BE2C (cell line): ENCODE measurements at regions not wholly inside any gene's neighbourhood (a gene's known extent, or its start where the extent isn't known, plus 50 kb on each side); places are given as distances from the start of the nearest gene placed in this dataset.

ENCODE experiments used
- DNase-seq: peaks from one replicate; pipeline ENCODE4 v3.0.0-alpha.2; 2020
- H3K27me3 ChIP-seq: fragments of 250-450 bp; sonication (Bioruptor Pico); 2 replicates; pipeline ENCODE4 v1.5.1; 2020; ENCODE audit warnings: mild to moderate bottlenecking
- H3K36me3 ChIP-seq: fragments of 250-450 bp; sonication (Bioruptor Pico); 2 replicates; pipeline ENCODE4 v1.5.1; 2020; ENCODE audit warnings: mild to moderate bottlenecking
- H3K4me1 ChIP-seq: fragments of 250-450 bp; sonication (Bioruptor Pico); 2 replicates; pipeline ENCODE4 v1.5.1; 2020
- H3K4me3 ChIP-seq: 2 replicates; pipeline ENCODE4 v1.5.1; 2011; ENCODE audit warnings: low read depth, low read length
- H3K9me3 ChIP-seq: fragments of 250-450 bp; sonication (Bioruptor Pico); 2 replicates; pipeline ENCODE4 v1.5.1; 2020
- TF ChIP-seq, protein P1 (sequence below): IDR thresholded peaks from 2 replicates; pipeline ENCODE4 v1.5.1; 2012; ENCODE audit warnings: mild to moderate bottlenecking, low read depth, low read length

GRCh38 chr3:176766862-176767261 is 430.4 kb downstream of the TBL1XR1 start:
- Histone ChIP-seq H3K27me3 (no peaks in the 10 kb centered on the region), H3K36me3 (no peaks in the 10 kb centered on the region), H3K4me3 (no peak overlapping the region), H3K9me3 (no peaks in the 10 kb centered on the region), H3K4me1 (no peaks in the 10 kb centered on the region)
- no peak for DNase-seq
- TF ChIP-seq, protein P1, sequence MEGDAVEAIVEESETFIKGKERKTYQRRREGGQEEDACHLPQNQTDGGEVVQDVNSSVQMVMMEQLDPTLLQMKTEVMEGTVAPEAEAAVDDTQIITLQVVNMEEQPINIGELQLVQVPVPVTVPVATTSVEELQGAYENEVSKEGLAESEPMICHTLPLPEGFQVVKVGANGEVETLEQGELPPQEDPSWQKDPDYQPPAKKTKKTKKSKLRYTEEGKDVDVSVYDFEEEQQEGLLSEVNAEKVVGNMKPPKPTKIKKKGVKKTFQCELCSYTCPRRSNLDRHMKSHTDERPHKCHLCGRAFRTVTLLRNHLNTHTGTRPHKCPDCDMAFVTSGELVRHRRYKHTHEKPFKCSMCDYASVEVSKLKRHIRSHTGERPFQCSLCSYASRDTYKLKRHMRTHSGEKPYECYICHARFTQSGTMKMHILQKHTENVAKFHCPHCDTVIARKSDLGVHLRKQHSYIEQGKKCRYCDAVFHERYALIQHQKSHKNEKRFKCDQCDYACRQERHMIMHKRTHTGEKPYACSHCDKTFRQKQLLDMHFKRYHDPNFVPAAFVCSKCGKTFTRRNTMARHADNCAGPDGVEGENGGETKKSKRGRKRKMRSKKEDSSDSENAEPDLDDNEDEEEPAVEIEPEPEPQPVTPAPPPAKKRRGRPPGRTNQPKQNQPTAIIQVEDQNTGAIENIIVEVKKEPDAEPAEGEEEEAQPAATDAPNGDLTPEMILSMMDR, result no peak

DNA sequence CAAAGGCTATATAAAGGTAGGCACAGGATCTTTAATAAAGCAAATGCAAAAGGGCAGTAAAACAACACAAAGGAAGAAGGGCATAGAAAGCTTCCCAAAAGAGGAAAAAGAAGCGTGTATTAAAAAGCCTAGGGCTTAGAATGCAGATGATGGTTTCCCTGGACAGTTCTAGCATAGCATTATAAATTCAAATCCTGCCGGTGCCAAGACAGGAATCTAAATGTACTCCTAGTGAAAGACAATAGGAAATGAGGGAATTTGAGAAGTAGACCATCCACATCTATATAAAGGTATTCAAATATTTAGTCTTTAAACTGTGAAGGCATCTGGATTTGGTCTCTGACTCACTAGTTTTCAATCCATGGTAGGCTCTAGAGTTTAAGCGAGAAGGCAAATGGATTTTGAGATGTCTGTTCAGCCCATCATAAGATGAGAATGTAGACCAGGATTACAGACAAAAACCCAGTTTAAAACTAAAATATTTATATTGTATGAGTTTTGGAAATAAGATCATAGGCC is 431.8 kb downstream of the TBL1XR1 start:
- no peaks in the 10 kb centered on the region for H3K36me3 ChIP-seq
- no peaks in the 10 kb centered on the region for H3K4me1 ChIP-seq
- no peak overlapping the region for H3K4me3 ChIP-seq
- no peaks in the 10 kb centered on the region for H3K27me3 ChIP-seq
- TF ChIP-seq, protein P1, result no peak
- no peaks in the 10 kb centered on the region for H3K9me3 ChIP-seq
- DNase-seq, result no peak

- no peak overlapping the region for H3K4me3 ChIP-seq
- TF ChIP-seq, protein P1, result no peak
- H3K9me3 ChIP-seq, result no peaks in the 10 kb centered on the region
- no peaks in the 10 kb centered on the region for H3K36me3 ChIP-seq
- no peaks in the 10 kb centered on the region for H3K4me1 ChIP-seq
- no peaks in the 10 kb centered on the region for H3K27me3 ChIP-seq
- DNase-seq, result no peak
These were observed 437.3 kb downstream of the TBL1XR1 start for GRCh38 chr3:176759815-176760506.

DNA sequence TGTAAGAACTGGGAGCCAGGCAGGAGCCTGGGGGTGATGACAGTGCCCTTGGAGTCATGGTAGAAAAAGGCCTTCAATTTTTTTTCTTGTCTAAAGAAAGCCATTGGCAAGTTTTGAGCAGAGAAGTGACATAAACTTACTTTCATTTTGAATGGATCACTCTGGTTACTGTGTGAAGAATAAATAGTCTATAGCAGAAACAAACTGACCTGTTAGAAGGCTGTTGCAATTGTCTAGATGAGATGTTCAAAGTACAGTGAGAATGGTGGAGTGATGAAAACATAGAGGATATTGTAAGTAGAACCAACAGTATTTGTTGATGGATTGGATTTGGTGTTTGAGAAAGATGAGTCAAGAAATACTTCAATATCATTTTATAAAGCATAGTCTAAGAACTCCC is 439.9 kb downstream of the TBL1XR1 start:
- Histone ChIP-seq H3K36me3 (no peaks in the 10 kb centered on the region), H3K4me3 (no peak overlapping the region), H3K27me3 (no peaks in the 10 kb centered on the region), H3K9me3 (no peaks in the 10 kb centered on the region), H3K4me1 (no peaks in the 10 kb centered on the region)
- TF ChIP-seq, protein P1, result no peak
- DNase-seq, result no peak

GRCh38 chr3:176755977-176756376 is 441.3 kb downstream of the TBL1XR1 start:
- no peak for DNase-seq
- no peak overlapping the region for H3K4me3 ChIP-seq
- no peaks in the 10 kb centered on the region for H3K27me3 ChIP-seq
- TF ChIP-seq, protein P1, result no peak
- no peaks in the 10 kb centered on the region for H3K4me1 ChIP-seq
- no peaks in the 10 kb centered on the region for H3K9me3 ChIP-seq
- H3K36me3 ChIP-seq, result no peaks in the 10 kb centered on the region

DNA sequence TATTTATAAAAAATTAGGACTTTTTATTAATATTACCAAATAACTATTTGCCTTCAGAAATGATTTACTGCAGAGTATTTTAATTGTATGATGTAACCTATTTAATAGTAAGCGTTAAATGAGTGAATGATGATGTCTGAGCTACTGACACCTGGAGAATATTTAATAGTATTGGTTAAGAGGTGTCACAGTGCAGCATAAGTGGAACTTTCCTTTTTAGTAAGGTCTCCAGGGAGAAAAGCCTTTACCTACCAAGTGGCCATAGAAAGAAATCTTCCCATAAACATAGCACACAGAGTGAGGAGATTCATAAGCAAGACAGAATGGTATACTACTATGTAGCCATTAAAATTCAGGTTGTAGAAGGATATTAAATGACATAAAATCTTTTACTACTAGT is 441.7 kb downstream of the TBL1XR1 start:
- Histone ChIP-seq H3K36me3 (no peaks in the 10 kb centered on the region), H3K27me3 (no peaks in the 10 kb centered on the region), H3K4me1 (no peaks in the 10 kb centered on the region), H3K9me3 (no peaks in the 10 kb centered on the region), H3K4me3 (no peak overlapping the region)
- TF ChIP-seq, protein P1, result no peak
- DNase-seq, result no peak
